ENCODE measurements at regions not wholly inside any gene's neighbourhood (a gene's known extent, or its start where the extent isn't known, plus 50 kb on each side); places are given as distances from the start of the nearest gene placed in this dataset.

GRCh38 chr2:23292024-23292423 lies 93.0 kb upstream of the KLHL29 start:
- H3K79me2 ChIP-seq (ENCODE audit: low read depth) = no peaks in the 10 kb centered on the region
- H3K4me3 ChIP-seq = no peak overlapping the region
- no peak overlapping the region for H3K9ac ChIP-seq
- no peaks in the 10 kb centered on the region for H3K4me1 ChIP-seq
- Mint-ChIP-seq H3K9me3 (peaks cover 2% of the 10 kb centered on the region), H3K27ac (no peak overlapping the region), H3K27me3 (ENCODE audit: insufficient read depth, low read depth) (peaks cover 2% of the 10 kb centered on the region), H3K36me3 (no peaks in the 10 kb centered on the region), H3K4me1 (peaks cover 22% of the 10 kb centered on the region), H3K4me3 (no peak overlapping the region)
- no peaks in the 10 kb centered on the region for H4K20me1 ChIP-seq (ENCODE audit: low read depth)
- no peak overlapping the region for H2AFZ ChIP-seq (replicated peaks)
- no peaks in the 10 kb centered on the region for H3K36me3 ChIP-seq
- H3K27ac ChIP-seq = no peak overlapping the region
- no peaks in the 10 kb centered on the region for H3F3A ChIP-seq (ENCODE audit: low read depth)
- DNase-seq (ENCODE audit: low spot score) = no peak
- H3K9me3 ChIP-seq (ENCODE audit: low read depth) = no peaks in the 10 kb centered on the region
- TF ChIP-seq EZH2 (IDR thresholded peaks at IDR 0.05) (no peak), CTCF (IDR thresholded peaks at IDR 0.05) (no peak), EZH2phosphoT487 (IDR thresholded peaks at IDR 0.05) (no peak)
- no peak overlapping the region for H3K4me2 ChIP-seq
- no peaks in the 10 kb centered on the region for H3K27me3 ChIP-seq

- no peak for DNase-seq (ENCODE audit: low spot score)
- Mint-ChIP-seq H3K9me3 (peaks cover 2% of the 10 kb centered on the region), H3K4me1 (peaks cover 22% of the 10 kb centered on the region), H3K27me3 (ENCODE audit: insufficient read depth, low read depth) (peaks cover 3% of the 10 kb centered on the region), H3K27ac (no peak overlapping the region), H3K4me3 (no peak overlapping the region), H3K36me3 (no peaks in the 10 kb centered on the region)
- Histone ChIP-seq H3K36me3 (no peaks in the 10 kb centered on the region), H3K27me3 (no peaks in the 10 kb centered on the region), H3K4me1 (no peaks in the 10 kb centered on the region), H3F3A (ENCODE audit: low read depth) (no peaks in the 10 kb centered on the region), H3K27ac (no peak overlapping the region), H3K4me3 (no peak overlapping the region), H3K9ac (no peak overlapping the region), H3K9me3 (ENCODE audit: low read depth) (no peaks in the 10 kb centered on the region), H2AFZ (replicated peaks) (no peak overlapping the region), H3K79me2 (ENCODE audit: low read depth) (no peaks in the 10 kb centered on the region), H4K20me1 (ENCODE audit: low read depth) (no peaks in the 10 kb centered on the region), H3K4me2 (no peak overlapping the region)
- TF ChIP-seq EZH2 (IDR thresholded peaks at IDR 0.05) = no peak
- no peak for TF ChIP-seq EZH2phosphoT487 (IDR thresholded peaks at IDR 0.05)
- TF ChIP-seq CTCF (IDR thresholded peaks at IDR 0.05) = no peak
Measured at GRCh38 chr2:23293063-23293462, 91.9 kb upstream of the KLHL29 start.

- no peak overlapping the region for H3K4me3 Mint-ChIP-seq
- H3K36me3 Mint-ChIP-seq = no peaks in the 10 kb centered on the region
- Histone ChIP-seq H3K79me2 (ENCODE audit: low read depth) (no peaks in the 10 kb centered on the region), H3K36me3 (no peaks in the 10 kb centered on the region), H3K4me3 (no peak overlapping the region), H3F3A (ENCODE audit: low read depth) (no peaks in the 10 kb centered on the region), H3K27ac (no peak overlapping the region), H3K4me1 (no peaks in the 10 kb centered on the region), H3K9ac (no peak overlapping the region), H3K9me3 (ENCODE audit: low read depth) (no peaks in the 10 kb centered on the region), H3K27me3 (no peaks in the 10 kb centered on the region), H2AFZ (replicated peaks) (no peak overlapping the region), H4K20me1 (ENCODE audit: low read depth) (no peaks in the 10 kb centered on the region), H3K4me2 (no peak overlapping the region)
- H3K9me3 Mint-ChIP-seq = peaks cover 2% of the 10 kb centered on the region
- H3K4me1 Mint-ChIP-seq = peaks cover 22% of the 10 kb centered on the region
- no peak overlapping the region for H3K27ac Mint-ChIP-seq
- no peak for DNase-seq (ENCODE audit: low spot score)
- H3K27me3 Mint-ChIP-seq (ENCODE audit: insufficient read depth, low read depth) = peaks cover 9% of the 10 kb centered on the region
- no peak for TF ChIP-seq CTCF (IDR thresholded peaks at IDR 0.05)
- no peak for TF ChIP-seq EZH2 (IDR thresholded peaks at IDR 0.05)
- TF ChIP-seq EZH2phosphoT487 (IDR thresholded peaks at IDR 0.05) = no peak
Measured at GRCh38 chr2:23293731-23294130, 91.2 kb upstream of the KLHL29 start.
